GM12878 (cell line): ENCODE measurements at regions not wholly inside any gene's neighbourhood (a gene's known extent, or its start where the extent isn't known, plus 50 kb on each side); places are given as distances from the start of the nearest gene placed in this dataset.
"Not testable (repeated sequence)": the region's sequence is repeated elsewhere in the genome, so short reads cannot be mapped to it uniquely, and the experiment has no call there.

Experiments
- MXI1 ChIP-seq: fragments of 150-350 bp; IDR thresholded peaks from 2 replicates; pipeline ENCODE4 v1.6.1; 2011; ENCODE audit warnings: low read depth, mild to moderate bottlenecking, inconsistent platforms, low read length, improper control_type of control experiment
- SKIL ChIP-seq: fragments of 450-650 bp; IDR thresholded peaks from 2 replicates; pipeline ENCODE4 v1.6.1; 2017; ENCODE audit warnings: mild to moderate bottlenecking, low read depth, inconsistent platforms; ENCODE audit not compliant: poor library complexity, severe bottlenecking
- TCF12 ChIP-seq: IDR thresholded peaks from 2 replicates; pipeline ENCODE4 v1.6.1; 2011; ENCODE audit warnings: low read depth, mild to moderate bottlenecking, low read length
- TF ChIP-seq, protein P1 (sequence below), 3 experiments: IDR thresholded peaks in 2 of 3; conservative IDR thresholded peaks in 1 of 3; 2 replicates each; pipeline ENCODE4 v1.5.1; 2011; ENCODE audit warnings: low read depth in 3 of 3, low read length in 3 of 3, mild to moderate bottlenecking in 3 of 3, control low read depth in 2 of 3, moderate library complexity in 2 of 3, inconsistent platforms in 1 of 3, mixed read lengths in 1 of 3; ENCODE audit not compliant: control insufficient read depth in 2 of 3, insufficient read depth in 1 of 3; ENCODE audit errors: extremely low read depth in 1 of 3

- TF ChIP-seq, protein P1, sequence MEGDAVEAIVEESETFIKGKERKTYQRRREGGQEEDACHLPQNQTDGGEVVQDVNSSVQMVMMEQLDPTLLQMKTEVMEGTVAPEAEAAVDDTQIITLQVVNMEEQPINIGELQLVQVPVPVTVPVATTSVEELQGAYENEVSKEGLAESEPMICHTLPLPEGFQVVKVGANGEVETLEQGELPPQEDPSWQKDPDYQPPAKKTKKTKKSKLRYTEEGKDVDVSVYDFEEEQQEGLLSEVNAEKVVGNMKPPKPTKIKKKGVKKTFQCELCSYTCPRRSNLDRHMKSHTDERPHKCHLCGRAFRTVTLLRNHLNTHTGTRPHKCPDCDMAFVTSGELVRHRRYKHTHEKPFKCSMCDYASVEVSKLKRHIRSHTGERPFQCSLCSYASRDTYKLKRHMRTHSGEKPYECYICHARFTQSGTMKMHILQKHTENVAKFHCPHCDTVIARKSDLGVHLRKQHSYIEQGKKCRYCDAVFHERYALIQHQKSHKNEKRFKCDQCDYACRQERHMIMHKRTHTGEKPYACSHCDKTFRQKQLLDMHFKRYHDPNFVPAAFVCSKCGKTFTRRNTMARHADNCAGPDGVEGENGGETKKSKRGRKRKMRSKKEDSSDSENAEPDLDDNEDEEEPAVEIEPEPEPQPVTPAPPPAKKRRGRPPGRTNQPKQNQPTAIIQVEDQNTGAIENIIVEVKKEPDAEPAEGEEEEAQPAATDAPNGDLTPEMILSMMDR (IDR thresholded peaks at IDR 0.05 in 2 of 3, conservative IDR thresholded peaks at IDR 0.05 in 1 of 3; ENCODE audit: control insufficient read depth in 2 of 3, extremely low read depth in 1 of 3, insufficient read depth in 1 of 3, low read depth in 3 of 3, low read length in 3 of 3): not testable (repeated sequence)
- TF ChIP-seq TCF12, MXI1, SKIL: not testable (repeated sequence)
These were observed 639.7 kb downstream of the HTR1B start for GRCh38 chr6:76823578-76823977.
